AG04450 (cell line): ENCODE measurements at regions not wholly inside any gene's neighbourhood (a gene's known extent, or its start where the extent isn't known, plus 50 kb on each side); places are given as distances from the start of the nearest gene placed in this dataset.

Experiments used
- CTCF ChIA-PET: fragments of 300-600, 350-600 bp; formaldehyde crosslinking; extraction: SDS; loops from one replicate; lab custom pipeline; 2022; ENCODE audit warnings: antibody characterized with exemption, inconsistent platforms; lab: Charles Lee
- POLR2A ChIA-PET: fragments of 350-600 bp; formaldehyde crosslinking; extraction: SDS; loops from one replicate; lab custom pipeline; 2021; ENCODE audit warnings: antibody characterized with exemption, inconsistent platforms; lab: Yijun Ruan, JAX
- DNase-seq: peaks from one replicate; pipeline ENCODE4 v3.0.0-alpha.2; 2011; ENCODE audit warnings: low read depth, low spot score
- H3K27ac ChIP-seq: one replicate; pipeline ENCODE4 v1.5.1; 2012; ENCODE audit warnings: low read depth, low read length, control low read depth
- H3K27me3 ChIP-seq: one replicate; pipeline ENCODE4 v1.6.0; 2012; ENCODE audit warnings: low read length; ENCODE audit not compliant: control insufficient read depth, insufficient read depth
- H3K4me3 ChIP-seq: 2 replicates; pipeline ENCODE4 v1.5.1; 2011; ENCODE audit warnings: mild to moderate bottlenecking, low read depth, low read length, control low read depth
- H3K9me3 ChIP-seq: 2 replicates; pipeline ENCODE4 v1.5.1; 2012; ENCODE audit warnings: low read length; ENCODE audit not compliant: control insufficient read depth, insufficient read depth
- CTCF ChIP-seq: IDR thresholded peaks from 2 replicates; pipeline ENCODE4 v1.5.1; 2011; ENCODE audit warnings: low read depth, low read length, control low read depth, inconsistent platforms

GRCh38 chr15:35320158-35320780 is 225.7 kb downstream of the DPH6 start:
- no peak for TF ChIP-seq CTCF
- Histone ChIP-seq H3K4me3 (no peak overlapping the region), H3K27ac (no peak overlapping the region), H3K27me3 (no peaks in the 10 kb centered on the region), H3K9me3 (no peaks in the 10 kb centered on the region)
- no peak for DNase-seq
- POLR2A ChIA-PET = no interaction called here
- CTCF ChIA-PET = interaction anchor here (2.6 kb wide), 1 partner anchor 124 kb away, joined by 8 read pairs; no protein-coding TSS in a partner anchor

GRCh38 chr15:35319354-35319753 is 226.6 kb downstream of the DPH6 start:
- no peaks in the 10 kb centered on the region for H3K27me3 ChIP-seq
- ChIA-PET POLR2A (no interaction called here), CTCF (interaction anchor here (1.7 kb wide), 1 partner anchor 125 kb away, joined by 4 read pairs; no protein-coding TSS in a partner anchor)
- H3K27ac ChIP-seq = no peak overlapping the region
- DNase-seq = no peak
- TF ChIP-seq CTCF = no peak
- H3K4me3 ChIP-seq = no peak overlapping the region
- no peaks in the 10 kb centered on the region for H3K9me3 ChIP-seq

- Histone ChIP-seq H3K27ac (no peak overlapping the region), H3K4me3 (no peak overlapping the region), H3K27me3 (no peaks in the 10 kb centered on the region), H3K9me3 (no peaks in the 10 kb centered on the region)
- ChIA-PET POLR2A (no interaction called here), CTCF (interaction anchor here (0.6 kb wide), 1 partner anchor 80 kb away, joined by 3 read pairs; no protein-coding TSS in a partner anchor)
- no peak for DNase-seq
- no peak for TF ChIP-seq CTCF
Measured at GRCh38 chr15:35317217-35317616, 228.7 kb downstream of the DPH6 start.

GRCh38 chr15:35312344-35312743 is 227.2 kb upstream of the NANOGP8 start:
- CTCF ChIA-PET = interaction anchor here (0.7 to 2.1 kb wide), 3 partner anchors 132 to 596 kb away, joined by 5 to 7 read pairs (median 5); no protein-coding TSS in a partner anchor
- H3K9me3 ChIP-seq = no peaks in the 10 kb centered on the region
- no peak for TF ChIP-seq CTCF
- no peaks in the 10 kb centered on the region for H3K27me3 ChIP-seq
- no peak overlapping the region for H3K4me3 ChIP-seq
- POLR2A ChIA-PET = no interaction called here
- no peak overlapping the region for H3K27ac ChIP-seq
- DNase-seq = no peak

- Histone ChIP-seq H3K27me3 (no peaks in the 10 kb centered on the region), H3K4me3 (no peak overlapping the region), H3K27ac (no peak overlapping the region), H3K9me3 (no peaks in the 10 kb centered on the region)
- no peak for TF ChIP-seq CTCF
- CTCF ChIA-PET = interaction anchor here (0.7 to 2.1 kb wide), 4 partner anchors 23 to 597 kb away, joined by 3 to 7 read pairs (median 5); no protein-coding TSS in a partner anchor
- DNase-seq = no peak
- POLR2A ChIA-PET = no interaction called here
Measured at GRCh38 chr15:35311615-35312014, 226.5 kb upstream of the NANOGP8 start.
